ENCODE measurements at regions not wholly inside any gene's neighbourhood (a gene's known extent, or its start where the extent isn't known, plus 50 kb on each side); places are given as distances from the start of the nearest gene placed in this dataset.

DNA sequence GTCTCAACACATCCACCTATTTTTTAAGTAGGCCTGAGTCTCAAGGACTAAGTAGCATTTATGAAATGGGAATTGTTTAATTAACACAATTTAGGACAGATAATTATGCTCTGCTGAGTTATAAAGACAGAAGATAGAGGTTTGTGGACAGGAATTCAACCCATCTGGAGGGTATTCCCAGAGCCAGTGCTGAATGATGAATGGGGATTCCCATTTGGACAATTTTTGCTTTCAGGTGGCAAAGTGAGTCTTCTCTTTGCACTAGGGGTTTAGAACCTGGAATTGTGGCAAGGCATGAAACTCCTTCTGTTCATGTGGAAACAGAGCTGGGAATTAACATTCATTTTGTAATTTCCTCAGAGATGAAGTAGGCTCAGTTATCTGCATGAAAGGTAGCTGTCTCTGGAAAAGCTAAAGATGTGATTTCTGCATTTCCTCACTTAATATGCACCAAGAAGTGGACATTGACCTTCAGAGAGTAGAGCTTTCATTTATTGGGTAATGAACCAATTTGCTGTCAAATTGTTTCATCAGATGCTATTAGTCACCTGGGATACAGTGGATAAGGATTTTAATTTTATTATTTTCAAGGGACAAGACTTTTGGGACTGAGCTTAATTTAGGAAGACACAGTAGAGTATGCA, 212.1 kb upstream of the NRXN1 start:
- ChIA-PET SMC1A (ENCODE audit: uncharacterized antibody, unreplicated experiment) (interaction anchor here (1.3 to 1.5 kb wide), 2 partner anchors 15 to 25 kb away, joined by 3 to 4 read pairs; no protein-coding TSS in a partner anchor), POLR2A (no interaction called here), CTCF (no interaction called here), RAD21 (ENCODE audit: unreplicated experiment) (no interaction called here)
- BruUV-seq (replicated peaks), result no TSS peak
- intact Hi-C loops (cut with micrococcal nuclease; ENCODE audit: unreplicated experiment), result no loop called here
- no peaks in the 10 kb centered on the region for H3K4me1 ChIP-seq (ENCODE audit: control insufficient read depth, insufficient read depth, low read length)
- FAIRE-seq (no peak), DNase-seq (ENCODE audit: low read depth, low spot score) (no peak), ATAC-seq (no peak)
- no peak overlapping the region for H3K4me3 ChIP-seq
- no peak overlapping the region for H2AFZ ChIP-seq (ENCODE audit: control insufficient read depth, low read depth, low read length)
- H3K9me3 ChIP-seq (replicated peaks; ENCODE audit: control insufficient read depth, insufficient read depth, low read length), result no peaks in the 10 kb centered on the region
- H3K36me3 ChIP-seq (ENCODE audit: control insufficient read depth in 2 of 2, insufficient read depth in 2 of 2, low read length in 1 of 2), result no peaks in the 10 kb centered on the region
- no peak overlapping the region for H3K4me2 ChIP-seq (ENCODE audit: control insufficient read depth, insufficient read depth)
- H3K27me3 ChIP-seq (replicated peaks in 1 of 2; ENCODE audit: control insufficient read depth in 2 of 2, insufficient read depth in 2 of 2, low read length in 1 of 2), result no peaks in the 10 kb centered on the region
- no peak overlapping the region for H3K9ac ChIP-seq (ENCODE audit: control insufficient read depth, insufficient read depth, low read length)
- H3K27ac ChIP-seq (ENCODE audit: control insufficient read depth, insufficient read depth), result no peak overlapping the region
- in situ Hi-C loops (cut with MboI), result no loop called here
- no peaks in the 10 kb centered on the region for H4K20me1 ChIP-seq (ENCODE audit: control insufficient read depth, insufficient read depth)
- no peaks in the 10 kb centered on the region for H3K79me2 ChIP-seq (ENCODE audit: control insufficient read depth, insufficient read depth, low read length)
- TF ChIP-seq CHD1 (IDR thresholded peaks at IDR 0.05; ENCODE audit: low read depth, low read length) (no peak), BACH1 (IDR thresholded peaks at IDR 0.05; ENCODE audit: borderline replicate concordance) (no peak), HDGF (IDR thresholded peaks at IDR 0.05) (no peak), RAD51 (IDR thresholded peaks at IDR 0.05) (no peak), IKZF1 (conservative IDR thresholded peaks at IDR 0.05) (0 out of 2 replicates have a peak, but pooled peaks have one; percentile 35)
- TF ChIP-seq, protein P1, sequence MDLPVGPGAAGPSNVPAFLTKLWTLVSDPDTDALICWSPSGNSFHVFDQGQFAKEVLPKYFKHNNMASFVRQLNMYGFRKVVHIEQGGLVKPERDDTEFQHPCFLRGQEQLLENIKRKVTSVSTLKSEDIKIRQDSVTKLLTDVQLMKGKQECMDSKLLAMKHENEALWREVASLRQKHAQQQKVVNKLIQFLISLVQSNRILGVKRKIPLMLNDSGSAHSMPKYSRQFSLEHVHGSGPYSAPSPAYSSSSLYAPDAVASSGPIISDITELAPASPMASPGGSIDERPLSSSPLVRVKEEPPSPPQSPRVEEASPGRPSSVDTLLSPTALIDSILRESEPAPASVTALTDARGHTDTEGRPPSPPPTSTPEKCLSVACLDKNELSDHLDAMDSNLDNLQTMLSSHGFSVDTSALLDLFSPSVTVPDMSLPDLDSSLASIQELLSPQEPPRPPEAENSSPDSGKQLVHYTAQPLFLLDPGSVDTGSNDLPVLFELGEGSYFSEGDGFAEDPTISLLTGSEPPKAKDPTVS (IDR thresholded peaks at IDR 0.05; ENCODE audit: low read depth, low read length), result no peak
- TF ChIP-seq, protein P2, sequence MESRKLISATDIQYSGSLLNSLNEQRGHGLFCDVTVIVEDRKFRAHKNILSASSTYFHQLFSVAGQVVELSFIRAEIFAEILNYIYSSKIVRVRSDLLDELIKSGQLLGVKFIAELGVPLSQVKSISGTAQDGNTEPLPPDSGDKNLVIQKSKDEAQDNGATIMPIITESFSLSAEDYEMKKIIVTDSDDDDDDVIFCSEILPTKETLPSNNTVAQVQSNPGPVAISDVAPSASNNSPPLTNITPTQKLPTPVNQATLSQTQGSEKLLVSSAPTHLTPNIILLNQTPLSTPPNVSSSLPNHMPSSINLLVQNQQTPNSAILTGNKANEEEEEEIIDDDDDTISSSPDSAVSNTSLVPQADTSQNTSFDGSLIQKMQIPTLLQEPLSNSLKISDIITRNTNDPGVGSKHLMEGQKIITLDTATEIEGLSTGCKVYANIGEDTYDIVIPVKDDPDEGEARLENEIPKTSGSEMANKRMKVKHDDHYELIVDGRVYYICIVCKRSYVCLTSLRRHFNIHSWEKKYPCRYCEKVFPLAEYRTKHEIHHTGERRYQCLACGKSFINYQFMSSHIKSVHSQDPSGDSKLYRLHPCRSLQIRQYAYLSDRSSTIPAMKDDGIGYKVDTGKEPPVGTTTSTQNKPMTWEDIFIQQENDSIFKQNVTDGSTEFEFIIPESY (IDR thresholded peaks at IDR 0.05), result no peak
- TF ChIP-seq, protein P3, sequence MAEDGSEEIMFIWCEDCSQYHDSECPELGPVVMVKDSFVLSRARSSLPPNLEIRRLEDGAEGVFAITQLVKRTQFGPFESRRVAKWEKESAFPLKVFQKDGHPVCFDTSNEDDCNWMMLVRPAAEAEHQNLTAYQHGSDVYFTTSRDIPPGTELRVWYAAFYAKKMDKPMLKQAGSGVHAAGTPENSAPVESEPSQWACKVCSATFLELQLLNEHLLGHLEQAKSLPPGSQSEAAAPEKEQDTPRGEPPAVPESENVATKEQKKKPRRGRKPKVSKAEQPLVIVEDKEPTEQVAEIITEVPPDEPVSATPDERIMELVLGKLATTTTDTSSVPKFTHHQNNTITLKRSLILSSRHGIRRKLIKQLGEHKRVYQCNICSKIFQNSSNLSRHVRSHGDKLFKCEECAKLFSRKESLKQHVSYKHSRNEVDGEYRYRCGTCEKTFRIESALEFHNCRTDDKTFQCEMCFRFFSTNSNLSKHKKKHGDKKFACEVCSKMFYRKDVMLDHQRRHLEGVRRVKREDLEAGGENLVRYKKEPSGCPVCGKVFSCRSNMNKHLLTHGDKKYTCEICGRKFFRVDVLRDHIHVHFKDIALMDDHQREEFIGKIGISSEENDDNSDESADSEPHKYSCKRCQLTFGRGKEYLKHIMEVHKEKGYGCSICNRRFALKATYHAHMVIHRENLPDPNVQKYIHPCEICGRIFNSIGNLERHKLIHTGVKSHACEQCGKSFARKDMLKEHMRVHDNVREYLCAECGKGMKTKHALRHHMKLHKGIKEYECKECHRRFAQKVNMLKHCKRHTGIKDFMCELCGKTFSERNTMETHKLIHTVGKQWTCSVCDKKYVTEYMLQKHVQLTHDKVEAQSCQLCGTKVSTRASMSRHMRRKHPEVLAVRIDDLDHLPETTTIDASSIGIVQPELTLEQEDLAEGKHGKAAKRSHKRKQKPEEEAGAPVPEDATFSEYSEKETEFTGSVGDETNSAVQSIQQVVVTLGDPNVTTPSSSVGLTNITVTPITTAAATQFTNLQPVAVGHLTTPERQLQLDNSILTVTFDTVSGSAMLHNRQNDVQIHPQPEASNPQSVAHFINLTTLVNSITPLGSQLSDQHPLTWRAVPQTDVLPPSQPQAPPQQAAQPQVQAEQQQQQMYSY (CRISPR knock-in tag; IDR thresholded peaks at IDR 0.05), result no peak
